BE2C (cell line): ENCODE measurements at regions not wholly inside any gene's neighbourhood (a gene's known extent, or its start where the extent isn't known, plus 50 kb on each side); places are given as distances from the start of the nearest gene placed in this dataset.

ENCODE experiments used
- DNase-seq: peaks from one replicate; pipeline ENCODE4 v3.0.0-alpha.2; 2020
- H3K27me3 ChIP-seq: fragments of 250-450 bp; sonication (Bioruptor Pico); 2 replicates; pipeline ENCODE4 v1.5.1; 2020; ENCODE audit warnings: mild to moderate bottlenecking
- H3K36me3 ChIP-seq: fragments of 250-450 bp; sonication (Bioruptor Pico); 2 replicates; pipeline ENCODE4 v1.5.1; 2020; ENCODE audit warnings: mild to moderate bottlenecking
- H3K4me1 ChIP-seq: fragments of 250-450 bp; sonication (Bioruptor Pico); 2 replicates; pipeline ENCODE4 v1.5.1; 2020
- H3K4me3 ChIP-seq: 2 replicates; pipeline ENCODE4 v1.5.1; 2011; ENCODE audit warnings: low read depth, low read length
- H3K9me3 ChIP-seq: fragments of 250-450 bp; sonication (Bioruptor Pico); 2 replicates; pipeline ENCODE4 v1.5.1; 2020
- CTCF ChIP-seq: IDR thresholded peaks from 2 replicates; pipeline ENCODE4 v1.5.1; 2012; ENCODE audit warnings: mild to moderate bottlenecking, low read depth, low read length

GRCh38 chr17:79164913-79165695 lies 90.5 kb downstream of the ENGASE start:
- peaks cover 7% of the 10 kb centered on the region; the same call in 1 of the 2 replicates for H3K4me1 ChIP-seq
- no peak for TF ChIP-seq CTCF
- H3K9me3 ChIP-seq: no peaks in the 10 kb centered on the region
- no peak for DNase-seq
- H3K27me3 ChIP-seq: peaks cover 64% of the 10 kb centered on the region
- no peaks in the 10 kb centered on the region for H3K36me3 ChIP-seq
- no peak overlapping the region for H3K4me3 ChIP-seq

GRCh38 chr17:79164408-79164807 lies 89.8 kb downstream of the ENGASE start:
- H3K4me1 ChIP-seq: peaks cover 7% of the 10 kb centered on the region; the same call in 1 of the 2 replicates
- H3K4me3 ChIP-seq: no peak overlapping the region
- H3K36me3 ChIP-seq: no peaks in the 10 kb centered on the region
- no peak for DNase-seq
- no peaks in the 10 kb centered on the region for H3K9me3 ChIP-seq
- no peak for TF ChIP-seq CTCF
- H3K27me3 ChIP-seq: peaks cover 64% of the 10 kb centered on the region

- no peak for DNase-seq
- Histone ChIP-seq H3K36me3 (no peaks in the 10 kb centered on the region), H3K27me3 (peaks cover 64% of the 10 kb centered on the region), H3K4me1 (peaks cover 7% of the 10 kb centered on the region; the same call in 1 of the 2 replicates), H3K9me3 (no peaks in the 10 kb centered on the region), H3K4me3 (no peak overlapping the region)
- TF ChIP-seq CTCF: no peak
These were observed 88.4 kb downstream of the ENGASE start for GRCh38 chr17:79163071-79163470.

GRCh38 chr17:79162012-79162963 lies 87.7 kb downstream of the ENGASE start:
- no peaks in the 10 kb centered on the region for H3K9me3 ChIP-seq
- DNase-seq: peak; percentile 45
- no peak overlapping the region for H3K4me3 ChIP-seq
- H3K4me1 ChIP-seq: peaks cover 7% of the 10 kb centered on the region; the same call in 1 of the 2 replicates
- H3K36me3 ChIP-seq: no peaks in the 10 kb centered on the region
- peaks cover 65% of the 10 kb centered on the region for H3K27me3 ChIP-seq
- no peak for TF ChIP-seq CTCF

- no peak for DNase-seq
- Histone ChIP-seq H3K4me3 (no peak overlapping the region), H3K27me3 (peaks cover 67% of the 10 kb centered on the region), H3K4me1 (peaks cover 7% of the 10 kb centered on the region; the same call in 1 of the 2 replicates), H3K9me3 (no peaks in the 10 kb centered on the region), H3K36me3 (no peaks in the 10 kb centered on the region)
- TF ChIP-seq CTCF: no peak
These were observed 86.5 kb downstream of the ENGASE start for GRCh38 chr17:79160980-79161636.
